Epidermal melanocyte (primary cell): ENCODE measurements at regions not wholly inside any gene's neighbourhood (a gene's known extent, or its start where the extent isn't known, plus 50 kb on each side); places are given as distances from the start of the nearest gene placed in this dataset.
"Not testable (repeated sequence)": the region's sequence is repeated elsewhere in the genome, so short reads cannot be mapped to it uniquely, and the experiment has no call there.

Experiments
- DNase-seq: peaks from one replicate; pipeline ENCODE4 v3.0.0; 2011; ENCODE audit warnings: low spot score; ENCODE audit not compliant: insufficient read length

GRCh38 chr6:141504318-141504717 is 628.4 kb upstream of the GJE1 start:
- DNase-seq: not testable (repeated sequence)

GRCh38 chr6:141501616-141502015 is 631.1 kb upstream of the GJE1 start:
- DNase-seq: no peak

DNA sequence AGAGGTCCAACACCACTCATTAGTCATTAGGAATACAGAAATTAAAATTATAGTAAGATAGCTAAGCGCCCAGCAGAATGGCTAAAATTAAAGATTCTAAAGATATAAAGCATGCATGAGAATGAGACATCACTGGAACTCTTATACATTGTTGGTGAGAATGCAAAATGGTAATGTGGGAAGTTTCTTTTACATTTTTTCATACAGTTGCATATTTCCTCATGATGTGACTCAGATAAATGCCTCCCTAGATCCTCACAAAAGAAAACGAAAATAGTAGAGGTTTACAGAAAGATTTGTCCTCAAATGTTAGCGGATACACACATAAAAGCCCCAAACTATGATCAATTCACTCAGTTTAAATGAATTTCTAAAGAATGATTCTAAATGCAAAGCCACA is 633.7 kb upstream of the GJE1 start:
- DNase-seq: no peak

DNA sequence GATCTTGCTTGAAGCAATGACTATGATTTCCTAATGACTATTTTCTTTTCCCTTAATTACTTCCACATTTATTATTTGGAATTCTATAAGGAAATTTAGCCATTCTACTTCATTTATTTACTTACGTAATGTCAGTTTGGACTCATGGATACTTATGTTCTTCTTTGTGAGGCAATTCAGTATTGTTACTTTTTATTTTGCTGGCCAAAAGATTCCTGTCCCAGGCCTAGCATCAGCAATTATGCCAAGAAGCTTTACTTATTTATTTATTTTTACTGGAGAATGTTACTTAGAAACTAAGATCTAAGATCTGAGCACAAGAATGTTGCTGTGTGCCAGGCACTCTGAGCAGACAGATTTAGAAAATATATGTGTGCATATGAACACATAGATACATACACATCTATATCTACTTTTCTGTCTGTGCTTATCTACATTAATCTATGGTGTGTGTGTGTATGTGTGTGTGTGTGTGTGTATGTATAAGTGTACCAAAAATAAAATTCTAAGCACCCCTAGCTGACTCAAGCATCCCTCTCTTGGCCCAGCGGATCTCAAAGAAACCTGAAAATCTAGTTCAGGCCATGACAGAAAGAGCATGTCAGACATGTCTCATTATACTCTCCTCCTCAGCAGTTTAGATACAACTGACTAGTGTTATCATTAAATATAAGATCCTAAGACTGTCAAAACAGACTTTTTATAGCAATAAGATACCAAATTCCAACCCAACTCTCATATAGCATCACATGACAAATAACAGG is 640.0 kb upstream of the GJE1 start:
- no peak for DNase-seq

DNA sequence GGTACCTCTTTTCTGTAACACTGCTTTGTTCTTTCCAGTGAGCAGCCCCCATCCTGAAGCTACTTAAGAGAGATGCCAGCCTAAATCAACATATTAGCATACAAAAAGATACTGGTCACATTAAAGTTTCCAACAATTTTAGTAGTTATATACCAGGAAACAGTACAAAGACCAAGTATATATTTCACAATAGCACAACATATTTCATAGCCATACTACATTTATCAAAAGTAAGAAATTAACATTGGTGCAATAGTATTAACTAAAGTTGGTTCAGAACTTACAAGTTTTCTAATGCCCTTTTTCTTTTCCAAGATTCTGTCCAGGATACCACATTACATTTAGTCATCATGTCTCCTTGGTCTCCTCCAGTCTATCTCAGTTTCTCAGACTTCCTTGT is 641.0 kb upstream of the GJE1 start:
- DNase-seq: no peak

DNA sequence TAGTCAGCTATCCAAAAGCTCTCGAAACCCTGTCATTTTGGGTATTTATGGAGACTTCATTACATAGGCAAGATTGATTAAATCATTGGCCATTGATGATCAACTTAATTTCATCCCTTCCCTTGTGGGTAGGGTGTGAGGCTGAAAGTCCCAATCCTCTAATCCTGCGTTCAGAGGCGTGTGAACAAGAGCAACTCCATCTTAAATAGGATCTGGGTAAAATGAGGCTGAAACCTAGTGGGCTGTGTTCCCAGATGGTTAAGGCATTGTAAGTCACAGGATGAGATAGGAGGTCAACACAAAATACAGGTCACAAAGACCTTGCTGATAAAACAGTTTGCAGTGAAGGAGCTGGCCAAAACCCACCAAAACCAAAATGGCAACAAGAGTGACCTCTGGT is 641.7 kb upstream of the GJE1 start:
- DNase-seq: no peak

DNA sequence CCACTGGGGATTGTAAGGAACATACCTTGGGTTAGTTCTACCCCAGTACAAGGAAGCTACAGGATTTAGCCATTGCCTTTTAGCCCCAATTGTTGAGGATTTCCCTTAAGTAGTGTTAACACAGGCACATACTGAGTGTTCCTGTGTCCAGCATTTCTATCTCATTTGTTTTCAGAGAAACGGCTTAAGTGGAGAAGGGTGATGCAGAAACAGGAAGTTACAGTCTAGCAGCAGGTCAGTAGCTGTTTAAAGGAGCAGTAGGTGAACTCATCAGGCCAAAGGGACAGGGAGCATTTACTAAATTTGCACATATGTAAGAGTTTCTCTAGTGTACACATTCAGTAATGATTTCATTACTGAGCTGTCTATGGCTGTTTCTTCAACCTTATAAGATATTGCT is 644.2 kb upstream of the GJE1 start:
- DNase-seq: no peak

DNA sequence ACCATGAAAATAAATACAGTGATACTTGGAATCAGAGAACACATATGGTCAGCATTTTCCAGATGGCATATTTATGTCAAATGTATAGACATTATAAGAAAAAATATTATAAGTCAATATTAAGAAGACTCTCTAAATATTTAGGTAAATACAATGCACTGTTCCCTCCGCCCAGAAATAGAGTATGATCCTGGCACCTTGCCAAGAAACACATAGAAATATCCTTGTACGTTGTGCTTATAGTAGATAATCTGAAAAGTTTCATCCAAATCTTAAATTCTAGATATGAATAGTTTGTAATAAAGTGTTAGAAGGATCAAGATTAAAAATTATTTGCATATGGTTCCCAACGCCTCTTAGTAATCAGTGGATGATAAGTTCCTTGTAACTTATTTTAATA is 645.8 kb upstream of the GJE1 start:
- no peak for DNase-seq

GRCh38 chr6:141484711-141485110 is 648.0 kb upstream of the GJE1 start:
- DNase-seq: no peak

GRCh38 chr6:141483598-141484061 is 649.1 kb upstream of the GJE1 start:
- DNase-seq: no peak

- DNase-seq: no peak
Observed at GRCh38 chr6:141482796-141483597, 649.7 kb upstream of the GJE1 start.

- DNase-seq: no peak
Observed at GRCh38 chr6:141475259-141475658, 657.5 kb upstream of the GJE1 start.

DNA sequence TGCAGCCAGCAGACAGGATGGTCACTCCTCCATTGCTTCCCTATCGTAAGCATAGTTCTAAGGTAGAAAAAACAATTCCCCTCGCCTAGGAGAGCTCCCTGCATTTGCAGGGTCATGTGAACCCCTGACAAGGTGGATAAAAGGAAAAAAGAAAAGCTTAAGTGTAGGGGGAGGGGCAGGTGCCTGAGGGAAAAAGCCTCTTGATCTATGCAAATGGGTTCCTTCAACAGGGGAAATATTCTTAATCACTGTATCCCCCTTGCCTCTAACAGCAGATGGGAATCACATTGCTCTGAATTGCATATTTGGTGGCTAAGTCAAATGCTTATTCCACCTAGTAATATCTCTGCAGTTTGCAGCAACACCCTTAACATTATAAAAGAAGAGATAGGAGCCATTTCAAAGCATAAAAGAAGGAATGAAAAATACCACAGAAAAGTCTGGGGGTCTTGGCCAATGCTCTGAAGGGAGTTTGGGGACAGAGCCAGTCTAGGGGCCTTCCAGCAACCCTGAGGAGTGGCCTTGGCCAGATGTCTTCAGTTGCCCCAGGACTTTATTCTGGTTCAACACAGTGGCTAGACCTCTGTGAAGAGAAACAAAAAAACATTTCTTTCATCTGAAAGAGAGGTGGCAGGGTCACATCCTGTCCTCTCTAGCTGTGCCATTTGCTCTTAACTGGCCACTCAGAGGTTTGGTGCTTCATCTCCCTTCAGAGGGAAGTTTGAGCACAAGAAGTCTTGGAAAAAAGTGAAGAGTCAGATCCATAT is 660.4 kb upstream of the GJE1 start:
- no peak for DNase-seq

- DNase-seq: no peak
Observed at GRCh38 chr6:141470810-141471209, 661.9 kb upstream of the GJE1 start.

DNA sequence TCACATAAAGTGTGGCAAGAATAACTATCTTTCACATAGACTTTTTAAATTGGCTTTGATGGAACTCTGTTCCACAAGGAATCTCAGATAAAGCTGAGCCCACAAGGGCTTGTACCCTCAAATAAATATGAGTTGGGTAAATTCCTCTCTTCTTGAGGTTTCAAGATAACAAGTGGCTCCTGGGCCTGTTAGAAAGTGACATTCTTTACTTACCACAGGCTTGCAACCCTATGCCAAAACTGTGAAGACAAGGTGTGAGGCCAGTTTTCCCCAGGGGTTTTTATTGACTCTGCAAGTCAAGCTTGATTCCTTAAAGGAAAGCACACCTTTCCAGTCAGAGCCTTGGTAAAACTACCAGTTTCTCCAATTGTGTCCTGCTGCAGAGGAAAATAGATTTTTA is 664.8 kb upstream of the GJE1 start:
- no peak for DNase-seq

DNA sequence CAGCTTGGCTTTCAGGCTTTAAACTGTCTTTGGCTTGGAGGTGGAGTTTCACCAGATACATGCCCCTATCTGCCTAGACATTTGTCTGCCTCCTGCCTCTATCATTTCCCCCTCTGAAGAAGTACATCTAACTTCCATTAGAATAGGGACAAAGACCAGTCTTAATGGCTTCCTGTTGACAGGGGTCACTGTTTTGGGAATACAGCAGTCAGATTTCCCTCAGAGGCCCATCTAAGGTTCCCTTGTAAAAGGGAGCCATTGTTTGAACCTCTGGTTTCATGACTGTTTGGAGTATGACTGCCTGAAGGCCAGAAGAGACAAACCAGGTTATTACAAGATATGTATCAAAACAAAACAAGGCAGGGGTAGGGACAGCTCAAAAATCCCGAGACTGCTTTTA is 665.7 kb upstream of the GJE1 start:
- no peak for DNase-seq

DNA sequence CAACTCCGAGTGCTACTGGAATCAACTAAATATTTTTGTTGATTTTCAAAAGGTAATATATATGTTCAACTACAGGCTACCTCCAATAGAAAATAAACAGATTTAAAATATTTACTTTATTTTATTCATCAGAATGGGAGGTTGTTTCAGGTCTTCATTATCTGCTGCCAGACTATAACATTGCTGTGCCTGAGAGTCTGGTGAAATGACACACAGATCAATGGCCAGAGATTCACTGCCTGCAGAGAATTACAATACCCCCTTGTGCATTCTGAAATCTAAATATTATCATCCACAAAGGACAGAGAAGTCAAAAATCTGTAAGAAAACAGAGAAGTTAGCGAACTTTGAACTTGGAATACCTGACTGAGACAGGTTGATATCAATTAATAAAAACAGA is 667.8 kb upstream of the GJE1 start:
- DNase-seq: no peak

DNA sequence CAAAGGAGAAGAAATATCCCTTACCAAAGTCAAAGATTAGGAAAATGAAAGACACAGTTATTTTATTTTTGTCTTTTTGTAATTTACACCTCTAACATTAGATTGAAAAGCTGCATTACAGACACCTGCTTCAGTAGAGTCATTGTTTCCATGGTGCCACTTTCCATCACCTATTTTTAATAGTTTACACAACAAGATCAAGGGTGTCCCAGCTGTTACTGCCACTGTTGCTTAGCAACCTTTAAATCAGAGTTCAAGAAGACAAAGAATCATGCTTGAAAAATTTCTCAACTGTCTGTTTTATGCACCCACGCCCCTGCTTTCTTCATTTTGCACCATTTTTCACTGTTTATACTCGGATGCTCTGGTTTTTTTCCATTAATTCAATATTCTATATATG is 668.2 kb upstream of the GJE1 start:
- no peak for DNase-seq

- no peak for DNase-seq
Observed at GRCh38 chr6:141463237-141463977, 669.3 kb upstream of the GJE1 start.

GRCh38 chr6:141460743-141461484 is 671.8 kb upstream of the GJE1 start:
- no peak for DNase-seq

DNA sequence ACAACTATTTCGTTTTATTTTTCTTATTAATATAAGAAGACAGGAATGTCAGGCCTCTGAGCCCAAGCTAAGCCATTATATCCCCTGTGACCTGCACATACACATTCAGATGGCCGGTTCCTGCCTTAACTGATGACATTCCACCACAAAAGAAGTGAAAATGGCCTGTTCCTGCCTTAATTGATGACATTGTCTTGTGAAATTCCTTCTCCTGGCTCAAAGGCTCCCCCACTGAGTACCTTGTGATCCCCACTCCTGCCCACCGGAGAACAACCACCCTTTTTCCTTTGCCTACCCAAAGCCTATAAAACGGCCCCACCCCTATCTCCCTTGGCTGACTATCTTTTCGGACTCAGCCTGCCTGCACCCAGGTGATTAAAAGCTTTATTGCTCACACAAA is 672.5 kb upstream of the GJE1 start:
- not testable (repeated sequence) for DNase-seq
